ENCODE measurements at regions not wholly inside any gene's neighbourhood (a gene's known extent, or its start where the extent isn't known, plus 50 kb on each side); places are given as distances from the start of the nearest gene placed in this dataset.
A peak's percentile ranks its signal among the peaks of the same experiment; 100 is the strongest.
"Not testable (repeated sequence)": the region's sequence is repeated elsewhere in the genome, so short reads cannot be mapped to it uniquely, and the experiment has no call there.

DNA sequence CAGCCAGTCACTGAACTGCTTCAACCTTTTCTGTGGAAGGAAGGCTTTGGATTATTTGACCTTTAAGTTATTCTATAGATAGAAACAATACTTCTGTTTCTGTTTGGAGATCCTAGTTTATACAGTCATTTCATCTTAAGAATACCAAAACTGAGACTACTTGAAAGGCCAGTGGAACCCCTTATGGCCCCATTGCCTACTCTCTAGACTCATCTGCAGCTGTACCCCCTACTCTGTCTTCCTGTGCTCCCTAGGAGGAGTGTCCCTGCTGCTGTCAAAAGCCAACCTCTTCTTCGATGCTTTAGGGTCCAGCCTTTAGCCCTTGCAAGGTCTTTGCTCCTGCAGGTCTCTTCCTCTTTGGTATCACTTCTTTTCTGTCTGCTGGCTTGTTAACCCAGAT, 169.6 kb downstream of the EDEM1 start:
- DNase-seq (ENCODE audit: low read depth in 2 of 2), result no peak

DNA sequence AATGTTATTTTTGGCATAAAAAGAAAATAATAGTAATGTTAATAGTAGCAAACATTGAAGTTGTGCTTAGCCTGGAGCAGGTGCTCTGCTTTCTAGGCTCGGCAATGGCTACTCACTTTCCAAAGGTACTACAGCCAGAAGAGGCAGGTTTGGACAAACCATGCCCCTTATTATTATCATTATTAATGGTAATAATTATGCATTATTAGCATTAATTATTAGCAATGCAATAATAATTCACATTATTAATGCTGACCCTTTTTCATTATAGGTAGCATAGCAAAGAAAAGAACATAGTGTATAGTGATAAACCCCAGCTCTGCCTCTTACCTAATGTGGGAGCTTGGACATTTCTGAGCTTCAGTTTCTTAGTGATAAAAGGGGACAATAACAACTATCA, 171.4 kb downstream of the EDEM1 start:
- no peak for DNase-seq (ENCODE audit: low read depth in 2 of 2)

DNA sequence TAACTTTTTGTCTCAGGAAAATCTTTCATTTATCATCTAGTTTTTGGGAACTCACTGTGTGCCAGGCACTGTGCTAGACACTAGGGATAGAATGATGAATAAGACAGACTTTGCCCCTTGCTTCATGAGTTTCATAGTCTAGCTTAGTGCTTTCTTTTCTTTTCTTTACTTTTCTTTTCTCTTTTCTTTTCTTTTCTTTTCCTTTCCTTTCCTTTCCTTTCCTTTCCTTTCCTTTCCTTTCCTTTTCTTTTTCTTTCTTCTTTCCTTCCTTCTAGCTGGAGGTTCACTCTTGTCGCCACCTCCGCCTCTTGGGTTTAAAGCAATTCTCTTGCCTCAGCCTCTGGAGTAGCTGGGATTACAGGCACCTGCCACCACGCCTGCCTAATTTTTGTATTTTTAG, 172.9 kb downstream of the EDEM1 start:
- DNase-seq (ENCODE audit: low read depth in 2 of 2), result no peak

DNA sequence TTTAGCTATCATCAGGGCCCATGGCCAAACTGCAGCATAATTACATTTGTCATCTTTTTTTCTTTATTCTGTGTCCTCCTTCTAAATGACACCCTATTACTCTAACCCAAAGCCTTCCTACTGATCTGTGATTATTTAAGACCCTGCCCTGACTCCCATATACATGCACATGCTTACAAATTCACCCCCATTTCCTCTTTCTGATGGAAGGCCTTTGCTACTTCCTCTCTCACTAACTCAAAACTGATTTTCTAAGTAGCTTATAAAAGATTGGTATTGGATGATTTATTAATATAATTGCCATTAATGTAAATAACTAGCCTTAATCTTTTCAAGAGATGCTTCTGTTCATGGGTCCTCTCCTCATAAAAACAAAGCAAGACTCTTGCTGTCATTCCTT, 179.2 kb downstream of the EDEM1 start:
- no peak for DNase-seq (ENCODE audit: low read depth in 2 of 2)

DNA sequence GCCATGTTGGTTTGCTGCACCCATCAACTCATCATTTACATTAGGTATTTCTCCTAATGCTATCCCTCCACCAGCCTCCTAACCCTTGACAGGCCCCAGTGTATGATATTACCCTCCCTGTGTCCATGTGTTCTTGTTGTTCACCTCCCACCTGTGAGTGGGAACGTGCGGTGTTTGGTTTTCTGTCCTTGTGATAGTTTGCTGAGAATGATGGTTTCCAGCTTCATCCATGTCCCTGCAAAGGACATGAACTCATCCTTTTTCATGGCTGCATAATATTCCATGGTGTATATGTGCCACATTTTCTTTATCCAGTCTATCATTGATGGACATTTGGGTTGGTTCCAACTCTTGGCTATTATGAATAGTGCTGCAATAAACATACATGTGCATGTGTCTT, 184.0 kb downstream of the EDEM1 start:
- DNase-seq (ENCODE audit: low read depth in 2 of 2), result not testable (repeated sequence)

DNA sequence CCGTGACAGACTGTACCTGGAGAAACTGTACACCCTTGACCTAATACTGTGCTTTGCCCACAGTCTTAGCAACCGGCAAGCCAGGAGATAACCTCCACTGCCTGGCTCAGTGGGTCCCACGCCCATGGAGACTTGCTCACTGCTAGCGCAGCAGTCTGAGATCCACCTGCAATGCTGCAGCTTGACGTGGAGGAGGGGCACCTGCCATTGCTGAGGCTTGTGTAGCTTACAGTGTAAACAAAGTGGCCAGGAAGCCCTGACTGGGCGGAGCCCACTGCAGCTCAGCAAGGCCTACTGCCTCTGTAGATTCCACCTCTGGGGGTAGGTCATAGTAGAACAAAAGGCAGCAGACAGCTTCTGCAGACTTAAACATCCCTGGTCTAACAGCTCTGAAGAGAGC, 189.3 kb downstream of the EDEM1 start:
- no peak for DNase-seq (ENCODE audit: low read depth in 2 of 2)

DNA sequence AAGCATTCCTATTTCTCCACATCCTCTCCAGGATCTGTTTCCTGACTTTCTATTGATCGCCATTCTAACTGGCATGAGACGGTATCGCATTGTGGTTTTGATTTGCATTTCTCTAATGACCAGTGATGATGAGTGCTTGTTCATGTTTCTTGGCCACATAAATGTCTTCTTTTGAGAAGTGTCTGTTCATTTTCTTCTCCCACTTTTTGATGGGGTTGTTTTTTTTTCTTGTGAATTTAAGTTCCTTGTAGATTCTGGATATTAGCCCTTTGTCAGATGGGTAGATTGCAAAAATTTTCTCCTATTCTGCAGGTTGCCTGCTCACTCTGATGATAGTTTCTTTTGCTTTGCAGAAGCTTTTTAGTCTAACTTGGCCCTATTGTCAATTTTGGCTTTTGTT, 191.8 kb downstream of the EDEM1 start:
- not testable (repeated sequence) for DNase-seq (ENCODE audit: low read depth in 2 of 2)

DNA sequence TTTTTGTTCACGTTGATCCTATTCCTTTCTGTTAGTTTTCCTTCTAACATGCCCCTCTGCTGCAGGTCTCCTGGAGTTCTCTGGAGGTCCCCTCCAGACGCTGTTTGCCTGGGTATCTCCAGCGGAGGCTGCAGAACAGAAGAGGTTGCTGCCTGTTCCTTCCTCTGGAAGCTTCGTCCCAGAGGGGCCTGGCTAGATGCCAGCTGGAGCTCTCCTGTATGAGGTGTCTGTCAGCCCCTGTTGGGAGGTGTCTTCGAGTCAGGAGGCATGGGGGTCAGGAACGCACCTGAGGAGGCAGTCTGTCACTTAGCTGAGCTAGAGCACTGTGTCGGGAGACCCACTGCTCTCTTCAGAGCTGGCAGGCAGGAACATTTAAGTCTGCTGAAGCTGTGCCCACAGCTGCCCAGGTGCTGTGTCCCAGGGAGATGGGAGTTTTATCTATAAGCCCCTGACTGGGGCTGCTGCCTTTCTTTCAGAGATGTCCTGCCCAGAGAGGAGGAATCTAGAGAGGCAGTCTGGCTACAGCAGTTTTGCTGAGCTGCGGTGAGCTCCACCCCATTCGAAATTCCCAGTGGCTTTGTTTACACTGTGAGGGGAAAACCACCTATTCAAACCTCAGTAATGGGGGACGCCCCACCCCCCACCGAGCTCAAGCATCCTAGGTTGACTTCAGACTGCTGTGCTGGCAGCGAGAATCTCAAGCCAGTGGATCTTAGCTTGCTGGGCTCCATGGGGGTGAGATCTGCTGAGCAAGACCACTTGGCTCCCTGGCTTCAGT, 196.2 kb downstream of the EDEM1 start:
- not testable (repeated sequence) for DNase-seq (ENCODE audit: low read depth in 2 of 2)

DNA sequence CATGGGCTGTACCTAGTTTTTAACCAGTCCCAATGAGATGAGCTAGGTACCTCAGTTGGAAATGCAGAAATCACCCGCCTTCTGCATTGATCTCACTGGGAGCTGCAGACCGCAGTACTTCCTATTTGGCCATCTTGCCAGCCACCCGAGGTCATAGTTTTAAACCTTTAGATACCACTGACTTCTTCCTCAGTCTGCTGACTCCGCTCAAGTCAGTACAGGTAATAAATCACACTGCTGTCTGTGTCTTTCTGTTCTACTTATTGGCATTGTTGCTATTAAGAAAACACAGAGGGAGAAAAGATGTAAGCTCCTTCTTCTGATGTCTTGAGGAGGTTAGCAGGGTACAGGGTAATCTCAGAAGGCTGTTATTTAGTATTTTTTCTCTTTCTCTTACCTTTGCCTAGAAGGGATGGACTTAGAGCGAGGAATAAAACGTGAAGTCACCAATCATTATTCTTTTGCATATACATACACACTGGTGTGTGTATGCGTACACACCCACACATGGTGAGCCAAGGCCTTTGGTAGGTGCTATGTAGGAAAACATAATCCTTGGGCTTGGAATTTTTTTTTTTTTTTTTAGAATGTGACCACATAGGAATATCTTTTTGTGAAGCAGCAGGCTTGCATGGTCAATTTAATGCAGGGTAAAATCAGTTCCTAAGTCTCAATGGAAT, 197.2 kb downstream of the EDEM1 start:
- no peak for DNase-seq (ENCODE audit: low read depth in 2 of 2)

DNA sequence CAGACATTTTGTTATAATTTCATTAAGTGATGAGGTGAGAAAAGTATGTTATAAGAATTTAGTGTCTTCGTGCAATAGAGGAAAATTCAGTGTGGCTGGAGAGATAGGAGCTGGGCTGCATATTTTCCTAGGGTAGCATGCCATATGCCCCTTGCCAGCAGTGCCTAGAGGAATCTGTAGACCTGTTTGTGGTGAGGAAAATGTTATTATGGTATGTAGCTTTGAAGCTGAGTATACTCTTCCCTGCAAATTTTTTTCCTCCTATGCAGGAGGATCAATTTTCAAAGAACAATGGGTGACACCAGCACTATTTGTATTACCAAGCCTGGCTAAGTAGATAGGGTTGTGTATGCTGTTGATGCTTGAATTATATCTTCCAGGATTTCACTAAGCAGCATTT, 200.6 kb downstream of the EDEM1 start:
- no peak for DNase-seq (ENCODE audit: low read depth in 2 of 2)

DNA sequence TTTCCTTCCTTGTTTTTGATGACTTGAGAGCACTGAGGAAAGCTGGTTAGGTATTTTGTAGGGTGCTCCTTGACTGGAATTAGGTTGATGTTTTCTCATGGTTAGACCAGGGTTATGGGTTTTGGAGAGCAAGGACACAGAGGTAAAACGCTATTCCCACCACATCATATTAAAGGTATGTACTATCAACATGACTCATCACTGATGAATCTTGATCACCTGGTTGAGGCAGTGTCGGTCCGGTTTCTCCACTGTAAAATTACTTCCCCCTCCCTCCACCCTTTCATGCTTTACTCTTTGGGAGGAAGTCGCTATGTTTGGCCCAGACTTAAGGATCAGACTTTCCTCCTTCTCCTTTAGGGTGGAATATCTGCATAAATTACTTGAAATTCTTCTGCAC, 201.6 kb downstream of the EDEM1 start:
- no peak for DNase-seq (ENCODE audit: low read depth in 2 of 2)

DNA sequence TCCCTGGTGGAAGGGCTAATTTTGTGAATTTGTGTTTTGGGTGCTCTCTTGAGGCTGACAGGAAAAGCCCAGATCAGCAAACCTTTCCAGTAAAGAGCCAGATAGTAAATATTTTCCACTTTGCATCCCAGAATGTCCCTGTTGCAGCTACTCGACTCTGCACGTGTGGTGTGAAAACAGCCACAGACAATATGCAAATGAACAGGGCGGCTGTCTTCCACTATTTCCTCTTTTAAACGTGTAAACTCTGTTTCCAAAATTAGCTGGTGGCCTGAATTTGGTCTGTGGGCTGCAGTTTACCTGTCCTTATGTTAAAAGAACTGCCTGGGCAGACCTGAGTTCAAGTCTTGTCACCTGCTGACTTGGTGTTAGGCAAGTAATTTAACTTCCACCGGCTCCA, 202.7 kb downstream of the EDEM1 start:
- no peak for DNase-seq (ENCODE audit: low read depth in 2 of 2)

DNA sequence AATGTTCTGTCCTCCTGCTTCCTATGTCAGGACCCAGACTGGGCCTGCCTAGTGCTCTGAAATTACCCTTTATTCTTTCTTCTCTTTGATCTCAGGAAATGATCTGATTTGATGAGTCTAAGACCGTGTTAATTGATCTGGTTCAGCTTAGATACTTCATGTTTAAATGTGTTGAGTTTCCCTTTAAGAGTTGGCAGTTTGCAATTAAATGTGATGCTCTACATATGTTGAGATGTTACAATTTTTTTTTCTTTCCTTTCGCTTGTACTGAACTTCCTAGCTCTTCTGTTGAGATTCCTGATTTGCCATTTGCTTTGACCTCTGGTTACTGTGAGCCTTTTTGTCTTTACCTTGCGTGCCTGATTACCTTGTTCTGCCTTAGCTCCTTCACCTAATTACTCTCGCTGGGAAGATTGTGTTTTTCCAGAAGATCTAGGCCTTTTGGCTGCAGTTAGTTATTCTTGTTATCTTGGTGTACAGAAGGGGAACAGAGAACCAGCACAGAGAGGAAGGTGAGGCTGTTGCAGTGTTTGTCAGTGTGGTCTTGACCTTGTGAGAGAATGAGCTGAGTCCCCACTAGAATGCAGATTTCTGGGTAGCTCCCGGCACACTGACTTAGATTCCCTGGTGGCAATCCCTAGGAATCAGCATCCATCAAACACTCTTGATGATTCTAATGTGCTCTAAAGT, 203.6 kb downstream of the EDEM1 start:
- no peak for DNase-seq (ENCODE audit: low read depth in 2 of 2)

DNA sequence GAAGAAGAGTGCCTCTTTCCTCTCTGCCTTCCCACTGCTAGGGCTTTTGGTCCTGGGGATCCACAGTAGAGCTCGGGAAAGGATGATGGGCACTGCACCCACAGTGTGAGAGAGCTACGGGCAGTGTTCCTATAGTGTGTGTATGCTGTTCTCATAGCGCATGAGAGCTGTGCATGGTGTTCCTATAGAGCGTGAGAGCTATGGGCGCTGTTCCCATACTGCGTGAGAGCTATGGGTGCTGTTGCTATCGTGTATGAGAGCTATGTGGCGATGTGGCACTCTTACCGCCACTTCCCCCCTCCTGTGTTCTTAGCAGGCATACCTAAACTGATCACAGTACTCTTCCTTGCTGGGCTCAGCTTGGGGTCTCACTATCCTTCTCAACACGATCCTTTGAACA, 213.5 kb downstream of the EDEM1 start:
- no peak for DNase-seq (ENCODE audit: low read depth in 2 of 2)

DNA sequence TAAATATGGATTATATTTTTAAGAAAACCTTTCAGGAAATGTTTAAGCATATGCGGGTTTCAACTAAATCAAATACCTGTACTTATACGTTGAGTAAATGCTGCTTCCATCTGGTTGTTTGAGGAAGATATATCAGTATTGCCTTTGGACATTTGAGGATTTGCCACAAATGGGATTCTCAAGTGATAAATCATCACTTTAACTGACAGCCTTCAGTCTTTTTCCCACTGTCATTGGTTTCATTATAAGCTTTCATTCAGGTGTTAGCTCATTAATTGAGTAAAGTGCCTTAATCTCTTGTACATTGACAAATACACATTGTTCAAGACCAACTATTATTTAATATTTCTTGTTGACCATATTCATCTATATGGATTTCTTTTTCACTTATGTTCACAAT, 217.2 kb downstream of the EDEM1 start:
- DNase-seq (ENCODE audit: low read depth in 2 of 2), result no peak

DNA sequence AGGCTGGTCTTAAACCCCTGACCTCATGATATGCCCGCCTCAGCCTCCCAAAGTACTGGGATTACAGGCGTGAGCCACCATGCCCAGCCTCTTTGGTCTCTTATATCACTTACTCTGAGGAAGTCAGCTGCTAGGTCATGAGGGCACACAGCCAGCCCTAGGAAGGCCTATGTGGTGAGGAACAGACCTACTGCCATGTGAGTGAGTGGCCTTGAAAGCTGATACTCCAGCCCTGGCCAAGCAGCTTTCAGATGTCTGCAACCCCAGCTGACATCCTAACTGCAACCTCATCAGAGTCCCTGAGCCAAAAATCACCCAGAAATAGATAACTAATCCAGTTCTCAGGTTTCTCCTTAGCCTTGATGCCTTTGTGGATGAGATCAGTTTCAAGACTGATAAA, 224.3 kb downstream of the EDEM1 start:
- no peak for DNase-seq (ENCODE audit: low read depth in 2 of 2)

DNA sequence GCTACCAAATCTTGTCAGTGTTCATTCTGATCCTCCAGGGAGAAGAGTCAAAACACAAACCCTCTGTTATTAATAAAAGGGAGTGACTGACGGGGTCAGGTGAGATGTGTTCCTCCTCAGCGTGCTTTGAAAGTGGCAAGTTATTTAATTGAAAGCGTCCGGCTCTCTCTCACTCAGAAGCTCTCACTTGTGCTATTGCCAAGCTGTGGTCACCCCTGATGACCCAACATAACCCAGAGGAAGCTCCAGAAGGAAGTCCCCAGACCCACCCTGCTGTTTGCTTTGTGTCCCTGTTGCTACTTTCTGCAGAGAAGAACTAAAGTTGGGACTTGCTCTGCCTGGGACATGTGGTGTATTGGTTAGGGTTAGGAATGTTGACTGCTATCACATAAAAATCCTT, 235.6 kb downstream of the EDEM1 start:
- DNase-seq (ENCODE audit: low read depth in 2 of 2), result no peak

DNA sequence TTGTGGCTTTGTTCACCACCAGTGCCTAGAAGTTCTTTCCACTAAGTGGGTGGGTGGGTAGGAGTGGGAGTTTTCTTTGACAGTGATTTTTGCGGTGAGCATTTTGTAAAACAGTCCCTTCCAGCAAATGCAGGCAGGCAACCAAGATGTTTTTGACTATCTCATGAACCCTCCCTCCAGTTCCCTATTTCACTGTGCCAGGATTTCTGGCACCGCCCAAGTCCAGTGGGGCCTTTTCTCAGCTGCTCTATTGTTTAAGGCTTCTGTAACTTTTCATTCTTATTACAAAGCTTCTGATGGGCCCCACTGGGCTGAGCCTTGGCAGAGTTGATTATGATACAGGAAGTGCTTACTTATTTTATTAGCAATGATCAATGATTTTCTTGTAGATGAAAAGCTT, 236.0 kb downstream of the EDEM1 start:
- DNase-seq (ENCODE audit: low read depth in 2 of 2), result no peak

DNA sequence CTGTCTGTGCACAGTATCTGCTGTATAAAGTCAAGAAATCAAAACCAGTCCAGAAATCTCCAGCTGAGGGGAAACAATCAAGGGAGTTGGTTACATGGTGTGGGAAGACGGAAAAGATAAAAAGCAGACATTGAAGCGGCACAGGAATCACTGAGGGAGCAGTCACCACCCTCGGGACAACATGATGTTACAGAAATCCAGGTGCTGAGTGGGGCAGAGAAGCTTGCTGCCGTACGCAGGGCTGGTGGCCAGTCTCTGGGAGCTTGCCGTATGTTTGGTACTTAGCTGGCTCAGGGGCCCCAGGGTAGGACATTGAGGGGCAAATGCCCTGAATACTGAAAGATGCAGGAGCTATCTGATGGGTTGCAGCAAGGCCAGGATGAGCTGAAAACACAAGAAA, 237.9 kb downstream of the EDEM1 start:
- DNase-seq (ENCODE audit: low read depth in 2 of 2), result no peak

DNA sequence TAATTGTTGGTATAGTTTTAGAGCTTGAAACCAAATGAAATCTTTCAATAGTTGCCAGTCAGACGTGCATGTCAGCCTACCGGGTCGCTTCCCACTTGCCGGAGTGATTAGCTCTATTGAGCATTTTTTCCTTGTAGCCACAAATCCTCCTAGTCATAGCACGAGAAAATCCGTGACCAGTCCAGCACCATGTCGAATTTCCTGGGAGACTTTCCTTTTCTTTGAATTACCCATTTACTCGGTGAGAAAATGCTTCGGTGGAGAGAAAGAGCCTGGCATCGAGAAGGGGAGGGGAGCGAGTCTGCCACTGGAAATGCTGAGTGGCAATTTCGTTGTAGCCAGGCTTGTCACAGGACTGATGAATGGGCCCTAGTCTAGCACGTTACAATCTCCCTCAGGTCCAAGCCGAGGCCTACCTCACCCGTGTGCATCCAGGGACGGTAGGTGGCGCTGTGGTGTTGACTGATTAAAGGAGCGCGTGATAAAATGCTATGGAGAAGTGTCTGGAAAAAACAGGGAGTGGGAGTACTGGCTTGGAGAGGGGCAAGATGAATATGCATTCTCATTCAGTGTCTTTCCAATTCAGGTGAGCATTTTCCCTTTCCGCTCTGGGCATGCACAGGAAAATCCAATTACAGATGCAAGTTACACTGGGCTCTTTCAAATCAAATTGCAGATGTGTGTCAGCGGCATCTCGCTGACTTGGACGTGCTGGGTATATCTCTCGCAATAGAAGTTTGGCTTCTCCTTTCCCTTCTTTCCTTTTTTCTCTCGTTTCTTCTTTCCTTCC, 238.8 kb downstream of the EDEM1 start:
- peak; percentile 3 to 13 for DNase-seq (ENCODE audit: low read depth in 2 of 2)

DNA sequence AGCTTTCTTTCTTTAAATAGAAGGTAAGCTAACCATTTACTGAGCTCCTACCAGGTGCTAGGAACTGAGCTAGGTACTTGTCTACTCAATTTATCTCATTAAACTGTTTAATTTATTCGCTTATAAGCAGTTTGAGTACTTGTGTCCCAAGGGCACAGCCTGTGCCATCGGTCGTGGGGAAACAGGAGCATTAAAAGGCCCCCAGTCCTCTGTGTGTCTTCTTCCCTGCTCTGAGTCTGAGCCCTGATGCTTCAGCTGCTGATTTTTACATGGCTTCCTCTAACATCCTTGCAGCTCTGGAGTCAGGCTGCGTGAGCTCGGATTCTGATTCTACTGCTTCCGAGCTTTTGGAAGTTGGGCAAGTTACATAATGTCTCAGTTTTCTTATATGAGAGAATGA, 239.5 kb downstream of the EDEM1 start:
- DNase-seq (ENCODE audit: low read depth in 2 of 2), result no peak

DNA sequence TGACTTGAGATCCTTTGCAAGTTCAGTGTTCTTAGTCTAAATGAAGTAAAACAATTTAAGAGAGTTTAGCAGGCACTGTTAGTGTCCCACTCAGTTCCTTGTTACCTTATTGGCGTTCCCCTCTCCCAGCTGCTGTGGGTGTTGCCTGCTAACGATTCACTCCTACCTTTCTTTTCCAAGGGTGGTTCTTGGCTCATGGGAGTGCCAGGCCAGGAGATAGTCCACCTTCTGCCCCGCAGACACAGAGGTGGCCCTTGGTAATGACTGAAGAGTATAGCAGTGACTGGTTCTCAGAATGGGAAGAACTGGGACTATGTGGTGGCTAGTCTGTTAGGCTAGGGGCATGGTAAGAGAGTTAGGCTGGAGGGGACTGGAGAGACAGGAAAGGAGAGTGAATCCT, 240.4 kb downstream of the EDEM1 start:
- no peak for DNase-seq (ENCODE audit: low read depth in 2 of 2)
